ENCODE measurements at regions not wholly inside any gene's neighbourhood (a gene's known extent, or its start where the extent isn't known, plus 50 kb on each side); places are given as distances from the start of the nearest gene placed in this dataset.

DNA sequence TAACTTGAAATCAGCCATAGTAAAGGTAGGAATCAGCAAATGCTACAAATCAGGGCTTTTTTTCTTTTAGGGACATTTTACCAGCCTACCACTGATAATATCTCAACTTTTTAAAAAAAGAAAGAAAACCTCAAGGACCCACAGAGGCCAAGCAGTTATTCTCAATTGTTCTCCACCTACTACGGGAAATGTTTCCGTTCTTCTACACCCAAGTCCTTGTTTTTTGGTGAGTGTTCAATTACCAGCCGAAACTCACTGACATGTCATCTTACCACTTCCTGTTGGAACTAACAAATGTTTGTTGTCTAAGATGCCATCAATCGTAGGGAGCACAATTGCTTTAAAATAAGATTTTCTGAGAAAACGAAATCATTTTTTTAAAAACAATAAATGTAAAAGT, 50.2 kb upstream of the CDK1 start:
- DNase-seq = peak; percentile 86

DNA sequence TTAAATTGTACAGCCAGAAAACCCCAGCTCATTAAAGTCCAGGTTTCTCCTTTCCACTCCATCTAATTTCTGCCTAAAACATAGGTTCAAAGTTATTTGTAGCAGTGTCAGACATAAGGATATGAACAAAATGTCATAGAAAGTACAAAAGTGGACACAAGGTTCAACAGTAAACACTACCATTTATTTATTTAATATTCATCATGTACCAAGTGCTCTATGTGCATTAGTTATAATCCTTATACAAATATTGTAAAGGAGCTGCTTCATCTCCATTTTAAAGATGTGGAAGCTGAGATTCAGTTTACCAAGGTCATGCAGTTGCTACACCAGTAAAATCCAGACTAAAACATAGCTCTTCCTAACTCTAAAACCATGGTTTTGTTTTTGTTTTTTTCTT, 52.0 kb upstream of the CDK1 start:
- DNase-seq = no peak

DNA sequence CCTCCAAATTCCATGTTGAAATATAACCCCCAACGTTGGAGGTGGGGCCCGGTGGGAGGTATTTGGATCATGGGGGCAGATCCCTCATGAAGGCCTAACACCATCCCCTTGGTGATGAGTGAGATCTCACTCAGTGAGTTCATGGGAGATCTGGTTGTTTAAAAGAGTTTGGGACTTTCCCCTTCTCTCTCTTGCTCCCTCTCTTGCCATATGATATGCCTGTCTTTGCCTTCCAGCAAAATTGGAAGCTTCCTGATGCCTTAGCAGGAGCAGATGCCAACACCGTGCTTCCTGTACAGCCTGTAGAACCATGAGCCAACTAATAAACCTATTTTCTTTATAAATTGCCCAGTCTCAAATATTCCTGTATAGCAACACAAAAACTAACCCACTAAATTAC, 55.7 kb upstream of the CDK1 start:
- no peak for DNase-seq

DNA sequence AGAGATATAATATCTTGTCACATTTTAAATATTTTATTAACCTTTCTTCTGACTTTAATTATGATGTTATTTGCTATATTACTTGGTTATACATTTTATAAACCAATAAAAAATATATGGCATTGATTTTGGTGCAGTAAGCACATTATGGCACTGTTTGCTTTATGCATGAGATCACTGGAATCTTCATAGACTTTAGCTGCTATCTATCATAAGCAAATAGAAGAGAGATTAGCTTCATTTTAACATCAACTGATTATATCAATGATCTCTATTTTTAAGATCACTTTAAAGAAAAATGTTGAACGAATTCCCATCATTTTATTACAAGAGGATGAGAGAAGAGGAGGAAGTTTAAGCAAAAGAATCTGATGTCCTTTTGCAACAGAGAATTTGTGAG, 58.6 kb upstream of the CDK1 start:
- DNase-seq = no peak

DNA sequence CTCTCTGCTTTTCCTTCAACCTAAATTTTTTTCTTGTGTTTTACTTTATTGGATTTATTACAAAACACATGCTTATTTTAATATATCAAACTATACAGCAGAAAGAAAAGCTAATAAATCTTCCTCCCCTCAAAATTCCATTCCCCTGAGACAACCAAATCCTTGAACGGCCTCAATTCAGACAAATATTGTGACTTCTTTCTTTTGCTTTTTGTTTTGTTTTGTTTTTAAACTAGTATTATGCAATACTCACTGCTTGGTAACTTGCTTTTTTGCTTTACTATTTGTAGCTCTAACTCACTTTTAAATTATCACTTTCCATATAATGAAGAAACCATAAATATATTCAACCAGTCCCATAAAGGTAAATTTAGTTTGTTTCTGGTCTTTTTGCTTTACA, 59.4 kb upstream of the CDK1 start:
- DNase-seq = no peak

DNA sequence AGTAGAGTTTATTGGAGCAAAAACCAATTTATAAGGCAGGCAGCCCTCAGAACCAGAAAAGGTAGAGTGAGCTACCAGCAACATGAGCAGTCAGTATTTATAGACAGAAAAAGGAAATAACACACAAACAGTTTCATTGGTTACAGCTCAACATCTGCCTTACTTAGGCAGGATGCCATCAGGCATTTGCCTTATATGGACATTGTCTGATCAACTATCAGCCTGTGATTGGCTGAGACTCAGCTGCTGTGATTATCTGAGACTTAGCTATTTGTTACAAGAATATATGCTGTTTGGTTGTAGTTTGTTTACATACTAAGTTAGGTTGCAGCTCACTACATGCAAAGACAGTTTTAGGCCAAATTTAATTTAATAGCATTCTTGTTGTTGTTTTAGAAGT, 60.4 kb upstream of the CDK1 start:
- DNase-seq = no peak

DNA sequence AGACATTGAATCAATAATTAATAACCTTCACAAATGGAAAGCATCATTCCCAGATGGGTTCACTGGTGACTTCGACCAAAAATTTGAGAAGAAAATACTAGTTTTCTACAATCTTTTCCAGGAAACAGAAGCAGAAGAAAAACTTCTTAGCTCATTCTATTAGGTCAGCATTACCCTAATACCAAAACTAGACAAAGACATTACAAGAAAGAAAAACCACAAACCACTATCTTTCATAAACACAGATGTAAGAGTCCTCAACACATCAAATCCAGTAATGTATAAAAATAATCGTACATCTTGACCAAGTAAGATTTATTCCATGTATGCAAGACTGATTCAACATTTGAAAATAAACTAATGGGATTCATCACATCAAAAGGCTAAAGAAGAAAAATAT, 64.0 kb upstream of the CDK1 start:
- peak; percentile 37 for DNase-seq

DNA sequence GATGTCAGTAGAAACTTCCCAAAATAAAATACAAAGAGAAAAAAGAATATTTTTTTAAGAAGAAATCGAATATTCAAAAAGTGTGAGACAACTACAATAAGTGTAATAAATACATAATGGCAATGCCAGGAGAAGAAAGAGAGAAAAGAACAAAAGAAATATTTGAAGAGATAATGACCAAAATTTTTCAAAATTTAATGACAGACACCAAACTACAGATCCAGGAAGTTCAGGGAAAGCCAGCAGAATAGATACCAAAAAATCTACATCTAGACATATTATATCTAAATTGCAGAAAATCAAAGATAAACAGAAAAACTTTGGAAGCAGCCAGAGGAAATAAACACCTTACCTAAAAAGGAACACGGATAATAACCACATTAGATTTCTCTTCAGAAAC, 66.8 kb upstream of the CDK1 start:
- DNase-seq = no peak

DNA sequence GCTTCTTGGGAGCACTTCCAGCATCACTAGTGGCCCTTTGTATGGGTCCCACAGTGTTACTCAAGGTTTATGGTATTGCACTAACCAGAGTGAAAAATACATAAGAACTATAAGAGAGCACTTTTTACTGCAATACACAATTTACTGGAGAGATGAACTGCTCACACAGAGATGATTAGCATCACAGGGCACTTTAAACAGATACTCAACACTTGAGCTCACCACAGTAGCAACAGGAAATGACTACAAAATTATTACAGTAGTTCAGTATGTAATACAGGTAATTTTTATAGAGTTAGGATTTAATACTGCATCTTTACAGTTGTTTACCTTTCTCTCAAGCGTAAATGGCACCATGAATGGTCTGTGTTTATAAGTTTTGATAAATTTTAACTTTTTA, 68.2 kb upstream of the CDK1 start:
- DNase-seq = no peak

DNA sequence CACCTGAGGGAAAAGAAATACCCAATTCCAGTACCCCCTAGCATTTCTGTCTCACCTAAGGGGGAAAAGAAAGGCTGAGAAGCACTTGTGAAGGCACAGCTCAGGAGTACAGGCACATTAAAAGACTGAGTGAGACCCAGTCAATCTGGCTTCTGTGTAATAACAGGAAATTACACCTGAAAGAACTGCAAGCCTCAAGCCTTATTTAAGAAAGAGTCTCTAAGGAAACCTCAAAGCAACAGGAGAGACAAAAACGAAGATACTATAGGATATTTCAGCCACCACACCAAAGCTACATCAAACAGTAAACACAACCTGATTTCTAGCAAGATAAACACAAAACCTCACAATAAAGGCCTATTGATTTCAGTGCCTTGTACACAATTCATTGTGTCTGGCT, 69.6 kb upstream of the CDK1 start:
- peak; percentile 58 for DNase-seq

DNA sequence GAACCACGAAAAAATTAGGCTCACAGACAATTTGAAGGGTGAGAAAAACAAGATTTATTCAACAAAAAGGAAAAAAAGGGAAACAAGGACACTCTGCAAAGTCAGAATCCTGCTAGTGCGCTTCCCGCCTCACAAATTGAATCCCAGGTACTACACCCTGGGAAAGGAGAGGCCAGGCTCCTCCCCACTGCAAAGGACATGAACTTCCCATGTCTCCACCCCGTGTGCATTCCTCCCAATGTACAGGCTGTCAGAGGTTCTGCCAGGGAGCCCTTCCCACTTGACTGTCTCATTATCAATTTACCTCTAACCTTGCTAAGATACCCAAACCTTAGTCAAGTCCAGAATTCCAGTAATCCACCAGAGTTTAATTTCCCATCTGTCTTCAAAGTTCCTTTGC, 70.4 kb upstream of the CDK1 start:
- DNase-seq = no peak

DNA sequence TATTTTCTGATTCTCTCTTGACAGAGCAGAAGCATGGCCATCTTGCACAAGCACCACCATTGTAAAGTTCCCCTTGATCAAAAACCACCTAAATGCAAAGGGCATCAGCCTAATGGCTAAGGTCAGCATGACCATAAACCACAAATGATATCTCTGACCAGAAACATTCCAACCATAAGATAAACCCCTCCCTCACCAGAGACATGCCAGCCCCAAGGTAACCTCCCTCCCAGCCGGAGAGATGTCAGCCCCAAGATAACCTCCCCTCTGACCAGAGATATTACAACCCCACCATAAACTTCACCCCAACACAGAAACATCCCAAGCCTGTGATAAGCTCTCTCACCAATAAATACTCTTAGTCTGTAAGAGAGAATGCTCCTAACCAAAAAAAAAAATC, 72.1 kb upstream of the CDK1 start:
- no peak for DNase-seq

DNA sequence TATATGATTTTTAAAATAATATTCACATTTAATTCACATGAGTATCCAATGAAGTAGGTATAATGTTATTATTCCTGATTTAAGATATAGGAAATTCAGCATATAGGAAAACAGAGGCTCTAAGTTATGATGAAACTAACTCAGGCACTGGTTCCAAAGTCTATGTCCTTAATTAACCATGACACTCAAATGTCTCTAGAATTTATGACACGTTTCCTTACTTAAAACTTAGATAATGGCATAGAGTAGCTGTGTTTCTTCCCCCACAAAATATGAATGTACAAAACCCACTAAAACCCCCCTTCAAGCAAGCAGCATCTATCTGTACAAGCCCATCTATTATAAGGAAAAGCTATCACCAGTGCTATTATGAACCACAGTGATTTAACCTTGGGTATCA, 72.9 kb upstream of the CDK1 start:
- DNase-seq = no peak

DNA sequence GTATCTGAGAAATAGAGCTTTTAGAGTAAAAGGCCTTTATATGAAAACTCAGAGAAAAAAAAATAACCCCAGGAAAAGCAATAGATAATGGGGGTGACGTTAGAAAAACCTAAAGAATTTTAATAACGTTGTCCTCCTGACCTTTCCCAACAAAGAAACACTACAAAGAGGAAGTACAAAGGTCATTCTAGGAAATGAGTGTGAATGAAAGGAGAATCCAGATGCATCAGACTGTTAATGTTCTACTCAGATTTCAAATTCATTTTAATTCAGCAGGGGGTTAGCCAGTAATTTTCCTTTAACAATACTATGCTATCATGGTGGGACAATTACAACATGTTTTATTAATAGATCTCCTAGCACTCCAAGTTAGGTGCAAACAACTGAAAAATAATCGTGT, 73.8 kb upstream of the CDK1 start:
- DNase-seq = no peak

DNA sequence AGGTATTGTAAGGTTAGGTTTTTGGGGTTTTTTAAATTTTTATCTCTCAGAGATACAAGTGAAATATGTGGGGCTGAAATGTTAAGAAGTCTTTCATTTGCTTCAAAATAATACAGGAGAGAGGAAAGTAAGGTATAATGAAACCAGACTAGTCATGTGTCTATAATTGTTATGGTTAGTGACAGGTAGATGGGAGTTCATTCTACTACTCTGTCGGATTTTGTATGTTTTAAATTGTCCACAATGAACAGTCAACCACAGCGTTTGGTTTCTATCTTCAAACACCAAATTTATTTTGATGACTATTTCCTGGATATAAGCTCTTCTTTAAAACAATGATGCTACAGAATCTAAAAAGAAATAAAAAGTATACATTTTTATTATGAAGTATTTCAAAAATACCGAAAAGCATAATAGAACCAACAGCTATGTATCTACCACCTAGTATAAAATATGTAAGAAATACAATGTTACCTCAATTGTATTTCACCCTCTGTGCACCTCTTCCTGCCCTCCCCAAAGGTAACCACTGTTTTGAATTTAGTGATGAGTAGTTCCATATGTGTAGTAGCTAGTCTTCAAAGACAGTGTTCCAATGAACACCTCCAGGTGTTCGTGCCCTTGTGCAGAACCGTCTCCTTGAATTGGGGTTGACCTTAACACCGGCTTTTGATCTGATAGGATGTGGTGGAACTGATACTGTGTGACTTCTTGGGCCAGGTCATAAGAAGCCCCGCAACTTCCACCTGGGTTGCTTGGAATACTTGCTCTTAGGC, 74.8 kb upstream of the CDK1 start:
- DNase-seq = no peak

DNA sequence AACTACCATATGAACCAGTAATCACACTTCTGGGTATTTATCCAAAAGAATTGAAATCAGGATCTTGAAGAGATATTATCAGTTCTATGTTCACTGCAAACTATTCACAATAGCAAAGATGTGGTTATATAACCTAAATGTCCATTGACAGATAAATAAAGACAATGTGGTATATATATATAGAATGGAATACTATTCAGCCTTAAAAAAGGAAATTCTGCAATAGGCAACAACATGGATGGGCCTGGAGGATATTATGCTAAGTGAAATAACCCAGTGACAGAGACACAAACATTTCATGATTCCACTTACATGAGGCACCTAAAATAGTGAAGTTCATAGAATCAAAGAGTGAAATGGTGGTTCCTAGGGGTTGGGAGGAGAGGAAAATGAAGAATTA, 90.6 kb upstream of the CDK1 start:
- no peak for DNase-seq

DNA sequence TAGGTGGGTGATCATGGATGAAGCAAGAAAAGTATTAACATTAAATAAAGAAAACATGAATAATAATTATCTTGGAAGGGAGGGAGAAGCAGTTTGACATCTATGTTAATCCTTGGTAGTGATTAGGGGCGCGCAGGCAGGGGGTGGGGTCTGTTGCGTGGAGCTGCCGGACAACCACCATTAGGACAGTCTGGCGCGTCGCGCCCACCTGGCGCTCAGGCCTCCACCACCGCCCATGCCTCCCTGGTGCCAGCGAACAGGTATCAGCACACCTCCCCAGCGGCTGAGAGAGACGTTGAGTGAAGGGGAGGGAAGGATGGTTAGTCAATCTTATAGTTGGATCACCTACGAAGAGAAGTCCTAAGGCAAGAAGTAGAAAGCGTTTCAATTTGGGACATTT, 94.2 kb upstream of the CDK1 start:
- no peak for DNase-seq

DNA sequence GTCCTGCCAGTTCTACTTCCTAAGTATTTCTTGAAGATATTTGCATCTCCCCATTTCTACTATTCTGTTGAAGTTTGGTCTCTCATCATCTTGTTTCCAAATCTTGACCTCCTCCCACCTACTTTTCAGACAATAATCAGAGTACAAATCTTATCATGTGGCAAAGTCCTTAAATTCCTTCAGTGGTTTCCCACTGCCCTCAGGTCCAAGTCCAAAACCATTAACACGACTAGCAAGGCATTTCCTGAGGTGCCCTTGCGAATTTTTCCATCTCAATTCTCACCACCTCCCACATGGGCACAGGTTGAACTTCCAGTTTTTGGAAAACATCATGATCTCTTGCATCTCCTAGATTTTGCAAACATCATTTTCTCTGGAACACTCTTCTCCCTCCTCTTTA, 97.2 kb upstream of the CDK1 start:
- no peak for DNase-seq

DNA sequence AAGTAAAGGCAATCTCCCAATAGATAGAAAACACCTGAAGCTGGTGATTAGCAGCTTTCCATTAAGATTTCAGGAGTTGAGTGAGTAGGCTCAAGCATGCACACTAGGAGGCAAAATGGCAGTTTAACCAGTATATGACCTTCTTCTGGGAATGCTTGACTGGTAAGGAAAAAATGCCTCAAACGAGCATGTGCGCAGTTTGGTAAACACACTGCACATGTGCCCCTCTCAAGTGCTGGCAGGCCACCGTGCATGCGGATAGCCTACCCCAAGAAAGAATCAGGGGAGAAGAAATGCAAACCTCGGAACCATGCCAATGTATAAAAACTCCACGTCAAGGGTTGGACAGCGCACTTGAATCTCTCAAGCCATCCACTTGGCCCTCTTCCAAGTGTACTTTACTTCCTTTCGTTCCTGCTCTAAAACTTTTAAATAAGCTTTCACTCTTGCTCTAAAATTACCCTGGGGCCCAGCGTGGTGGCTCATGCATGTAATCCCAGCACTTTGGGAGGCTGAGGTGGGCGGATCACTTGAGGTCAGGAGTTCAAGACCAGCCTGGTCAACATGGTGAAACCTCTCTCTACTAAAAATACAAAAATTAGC, 98.8 kb upstream of the CDK1 start:
- no peak for DNase-seq

DNA sequence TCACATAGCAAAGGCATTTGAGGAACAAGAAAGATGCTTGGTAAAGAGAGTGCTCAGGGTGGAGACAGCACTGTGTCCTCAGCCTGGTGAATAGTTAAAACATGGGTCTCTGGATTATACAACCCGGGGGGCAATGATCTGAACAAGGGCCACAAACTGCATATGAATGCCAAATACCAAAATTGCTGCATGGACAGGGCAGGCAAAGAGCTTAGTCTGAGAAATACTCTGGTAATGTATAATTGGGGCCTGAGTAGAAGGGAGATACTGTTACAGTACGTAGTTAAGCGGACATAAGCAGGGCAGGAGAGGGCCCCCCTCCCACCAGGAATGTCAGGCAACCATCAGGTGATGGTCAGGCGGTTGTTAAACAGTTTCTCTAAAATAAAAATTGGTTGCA, 99.3 kb upstream of the CDK1 start:
- no peak for DNase-seq

DNA sequence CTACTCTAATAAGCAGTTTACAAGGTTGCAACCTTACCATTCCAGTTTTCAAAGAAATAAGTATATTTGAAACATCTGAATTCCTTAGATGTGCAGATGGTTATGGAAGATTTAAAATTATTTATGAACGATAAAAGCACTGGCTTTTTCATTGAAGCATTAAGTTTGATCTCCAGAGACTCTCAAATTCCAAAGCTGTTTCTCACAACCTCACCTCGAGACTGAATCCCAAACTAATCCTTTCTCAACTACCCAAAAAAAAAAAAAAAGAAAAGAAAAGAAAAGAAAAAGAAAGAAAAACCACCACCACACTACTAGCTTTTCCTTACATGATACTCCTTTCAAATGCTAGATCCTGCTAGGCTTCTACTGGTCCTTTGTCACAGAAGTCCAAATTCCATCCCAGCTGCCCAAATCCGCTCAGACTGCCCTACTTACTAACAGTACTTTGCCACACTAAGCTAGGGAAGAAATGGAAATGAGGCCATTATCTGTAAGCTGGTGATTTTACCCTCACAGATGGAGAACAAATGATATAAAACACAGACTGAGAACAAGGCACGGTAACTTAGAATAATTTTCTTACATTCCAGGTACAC, 100.6 kb upstream of the CDK1 start:
- DNase-seq = no peak

DNA sequence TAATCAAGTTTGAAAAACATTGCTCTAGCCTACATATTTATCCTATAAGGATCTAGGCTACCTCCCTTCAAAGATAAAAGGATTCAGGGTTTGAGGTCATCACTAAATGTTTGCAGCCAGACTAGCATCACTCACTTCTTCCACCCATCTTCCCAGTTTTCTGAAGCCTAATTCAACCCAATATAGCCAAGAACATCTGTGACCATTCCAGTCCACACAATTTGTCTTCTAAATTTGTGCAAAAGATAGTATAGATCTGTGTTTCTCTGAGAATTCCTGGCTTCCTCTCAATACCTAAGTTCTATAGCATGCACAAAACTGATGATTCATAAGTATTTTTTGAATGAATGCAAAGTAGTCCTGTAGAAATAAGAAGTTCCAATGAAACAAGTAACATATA, 103.0 kb upstream of the CDK1 start:
- DNase-seq = no peak

DNA sequence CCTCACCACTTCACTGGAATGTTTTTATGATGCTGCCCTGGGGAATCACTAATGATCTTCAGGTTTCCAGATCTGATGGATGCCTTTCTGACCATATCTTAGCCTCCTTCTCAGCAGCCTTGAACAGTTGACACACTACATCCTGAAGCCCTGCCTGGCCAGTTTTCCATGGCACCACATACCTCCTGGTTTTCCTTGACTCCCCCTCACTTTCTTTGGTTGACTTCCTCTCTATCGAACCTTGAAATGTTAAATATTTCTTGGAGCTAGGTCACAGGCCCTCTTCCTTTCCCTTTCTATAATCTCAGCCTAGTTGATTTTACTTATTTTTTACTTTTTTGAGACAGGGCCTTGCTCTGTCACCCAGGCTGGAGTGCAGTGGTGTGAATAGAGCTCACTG, 108.8 kb upstream of the CDK1 start:
- DNase-seq = no peak

DNA sequence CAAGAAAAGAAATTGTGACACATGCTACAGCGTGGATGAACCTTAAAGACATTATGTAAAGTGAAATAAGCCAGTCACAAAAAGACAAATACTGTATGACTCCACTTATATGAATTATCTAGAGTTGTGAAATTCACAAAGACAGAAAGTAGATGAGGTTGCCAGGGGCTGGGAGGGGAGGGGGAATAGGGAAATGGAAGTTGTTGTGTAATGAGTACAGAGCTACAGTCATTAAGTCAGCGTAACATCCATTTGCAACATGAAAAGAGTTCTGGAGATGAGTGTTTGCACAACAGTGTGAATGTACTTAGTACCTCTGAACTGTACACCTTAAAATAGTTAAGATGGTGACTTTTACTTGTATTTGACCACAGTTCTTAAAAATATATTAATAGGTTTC, 112.1 kb upstream of the CDK1 start:
- no peak for DNase-seq

DNA sequence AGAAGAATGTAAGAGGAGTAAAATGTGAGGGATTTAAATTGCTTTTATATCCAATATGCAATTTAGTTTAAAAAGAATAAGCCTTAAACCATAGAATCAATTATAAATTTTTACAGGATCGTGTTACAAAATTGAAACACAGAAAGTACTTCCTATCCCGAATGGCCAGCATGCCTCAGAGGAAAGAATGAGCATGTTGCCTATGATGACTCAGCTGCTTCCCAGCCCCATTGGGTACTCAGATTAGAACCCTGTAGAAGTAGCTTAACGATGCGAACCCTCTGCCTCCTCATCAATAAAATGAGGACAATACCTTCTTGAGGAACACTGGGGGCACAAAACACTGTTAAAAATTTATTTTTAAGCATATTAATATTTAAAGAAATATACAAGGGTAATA, 113.4 kb upstream of the CDK1 start:
- DNase-seq = no peak
